HG03060 (cell line): ENCODE measurements at regions not wholly inside any gene's neighbourhood (a gene's known extent, or its start where the extent isn't known, plus 50 kb on each side); places are given as distances from the start of the nearest gene placed in this dataset.

Experiments
- ATAC-seq: cut with Tn5 transposase; IDR thresholded peaks from one replicate; pipeline ENCODE4 v1.9.1; 2021; ENCODE audit warnings: low read depth, moderate number of reproducible peaks; ENCODE audit not compliant: unreplicated experiment

- ATAC-seq: no peak
Measured at GRCh38 chr15:93515256-93516051, 426.4 kb upstream of the RGMA start.

DNA sequence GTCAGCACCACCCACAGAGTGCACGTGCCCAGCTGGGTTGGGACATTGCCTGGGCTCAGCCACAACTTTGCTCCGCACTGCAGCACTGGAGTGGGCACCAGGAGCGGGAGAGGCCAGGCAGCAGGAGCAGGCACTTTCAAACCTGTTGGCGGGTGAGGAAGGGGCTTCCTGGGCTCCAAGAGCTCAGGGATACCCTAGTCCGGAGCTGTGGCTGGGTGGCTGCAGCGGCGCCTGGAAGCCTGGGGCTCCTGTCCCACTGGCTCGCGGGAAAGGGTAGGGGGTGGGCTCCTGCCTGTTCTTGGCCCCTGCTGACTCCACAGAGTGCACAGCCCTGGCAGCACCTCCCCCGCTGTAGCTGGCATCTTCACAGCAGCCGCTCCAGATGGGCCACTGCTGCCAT, 417.6 kb upstream of the RGMA start:
- ATAC-seq: no peak

DNA sequence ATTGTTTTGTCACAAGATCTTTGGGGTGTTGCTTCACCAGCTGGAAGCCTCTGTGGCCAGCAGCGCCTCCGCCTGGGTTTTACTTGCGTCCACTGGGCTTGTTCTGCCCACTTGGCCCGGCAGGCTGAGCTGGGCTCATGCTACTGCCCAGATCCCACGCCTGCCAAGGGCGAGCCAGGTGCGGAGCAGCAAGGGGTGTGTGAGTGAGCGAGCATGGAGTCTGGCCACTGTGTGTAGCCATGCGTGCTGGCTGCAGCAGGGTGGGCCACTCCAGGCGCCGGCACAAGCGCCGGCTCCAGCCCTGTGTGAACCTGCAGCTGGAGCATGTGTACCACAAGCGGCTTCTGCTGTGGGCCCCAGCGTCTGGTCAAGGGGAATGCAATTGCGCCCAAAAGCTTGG, 416.5 kb upstream of the RGMA start:
- no peak for ATAC-seq

DNA sequence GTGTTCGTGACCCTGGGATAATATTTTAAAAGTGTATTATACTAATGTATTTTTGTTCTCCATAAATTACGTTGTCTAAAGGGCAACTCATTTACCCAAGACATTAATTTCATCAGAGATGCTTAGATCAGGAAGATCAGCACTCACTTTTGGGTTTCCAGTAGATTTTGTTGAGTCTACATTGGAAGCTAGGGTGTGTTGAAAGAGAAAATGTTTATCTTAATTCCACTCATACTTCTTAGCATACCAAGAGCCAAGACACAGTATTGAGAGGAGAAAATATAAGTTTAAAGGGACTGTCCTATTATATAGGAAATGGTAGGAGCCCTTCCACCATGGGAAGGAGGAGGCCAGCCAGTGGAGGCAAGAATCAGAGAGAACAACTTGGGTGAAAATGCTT, 412.9 kb upstream of the RGMA start:
- ATAC-seq: no peak

GRCh38 chr15:93500155-93500554, 411.1 kb upstream of the RGMA start:
- no peak for ATAC-seq

DNA sequence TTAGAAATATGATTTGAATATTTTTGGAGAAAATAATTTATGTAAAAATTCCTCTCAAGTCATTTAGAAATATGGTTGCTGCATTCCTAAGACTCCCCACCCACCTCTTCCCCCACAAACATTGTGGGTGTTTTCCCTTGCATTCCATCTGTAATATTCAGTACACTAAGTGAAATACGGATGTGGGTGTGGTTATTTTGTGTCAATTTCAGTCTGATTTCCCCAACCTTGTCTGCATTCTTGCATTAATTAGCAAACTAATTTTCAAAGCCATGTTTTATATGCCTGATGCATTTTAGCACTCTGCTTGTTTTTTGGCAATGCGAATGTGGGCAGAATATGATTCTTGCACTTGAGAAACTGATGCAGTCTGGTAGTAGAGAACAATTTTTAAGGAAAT, 408.3 kb upstream of the RGMA start:
- ATAC-seq: no peak

DNA sequence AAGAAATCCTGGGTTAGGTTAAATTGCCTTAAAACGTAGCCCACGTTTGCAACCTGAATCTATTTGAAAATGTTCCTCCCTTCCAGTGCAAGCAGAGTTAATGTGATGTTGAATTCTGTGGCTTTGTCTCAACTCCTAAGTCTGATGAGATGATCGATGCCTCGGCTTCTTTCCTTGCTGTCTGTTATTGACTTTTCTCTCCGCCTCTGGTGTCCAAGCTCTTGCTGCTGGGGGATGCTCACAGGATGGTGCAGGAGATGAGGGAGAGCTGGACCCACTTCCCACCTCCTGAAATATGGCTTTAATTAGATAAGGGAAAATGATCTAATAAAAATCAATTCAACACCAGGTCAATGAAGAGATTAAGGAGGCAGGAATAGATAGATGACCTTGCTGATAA, 407.9 kb upstream of the RGMA start:
- no peak for ATAC-seq

- no peak for ATAC-seq
Measured at GRCh38 chr15:93495799-93496637, 407.0 kb upstream of the RGMA start.

DNA sequence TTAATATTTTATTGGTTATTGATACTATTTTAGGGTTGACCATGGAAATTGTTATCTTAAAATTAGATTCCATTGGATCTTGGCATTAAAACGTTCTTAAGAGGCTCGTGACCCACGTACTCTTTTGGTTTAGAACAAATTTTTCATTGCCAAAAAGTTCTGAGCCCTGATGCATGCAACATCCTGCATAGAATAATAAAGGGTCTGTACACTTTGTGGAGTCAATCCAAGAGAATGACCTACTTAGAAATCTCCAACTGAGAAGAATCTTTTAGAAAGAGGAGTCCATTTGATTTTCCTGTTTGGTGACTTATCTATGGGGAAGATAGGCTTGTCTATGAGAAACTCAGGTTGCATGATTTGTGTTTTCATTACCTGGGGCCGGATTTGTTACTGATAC, 404.2 kb upstream of the RGMA start:
- no peak for ATAC-seq

DNA sequence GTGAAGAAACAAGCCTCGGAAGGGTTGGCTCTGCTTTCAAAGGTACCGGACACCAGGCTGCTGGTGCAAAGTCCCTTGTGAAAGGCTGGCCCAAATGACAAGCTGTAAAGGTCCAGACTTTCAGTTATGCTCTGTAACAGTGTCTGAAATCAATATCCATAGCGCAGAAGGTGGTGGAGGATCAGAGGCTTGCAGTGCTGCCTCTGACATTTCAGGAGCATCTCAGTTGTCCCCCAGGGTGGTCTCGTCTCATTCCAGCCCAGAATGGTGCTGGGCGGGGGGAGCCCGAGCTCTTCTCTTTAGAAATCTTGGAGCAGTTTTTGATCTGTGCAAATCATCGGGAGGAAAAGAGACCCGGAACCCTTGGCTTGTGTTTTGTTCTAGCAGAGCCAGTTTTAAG, 402.3 kb upstream of the RGMA start:
- ATAC-seq: no peak

GRCh38 chr15:93488296-93488713, 399.3 kb upstream of the RGMA start:
- no peak for ATAC-seq

DNA sequence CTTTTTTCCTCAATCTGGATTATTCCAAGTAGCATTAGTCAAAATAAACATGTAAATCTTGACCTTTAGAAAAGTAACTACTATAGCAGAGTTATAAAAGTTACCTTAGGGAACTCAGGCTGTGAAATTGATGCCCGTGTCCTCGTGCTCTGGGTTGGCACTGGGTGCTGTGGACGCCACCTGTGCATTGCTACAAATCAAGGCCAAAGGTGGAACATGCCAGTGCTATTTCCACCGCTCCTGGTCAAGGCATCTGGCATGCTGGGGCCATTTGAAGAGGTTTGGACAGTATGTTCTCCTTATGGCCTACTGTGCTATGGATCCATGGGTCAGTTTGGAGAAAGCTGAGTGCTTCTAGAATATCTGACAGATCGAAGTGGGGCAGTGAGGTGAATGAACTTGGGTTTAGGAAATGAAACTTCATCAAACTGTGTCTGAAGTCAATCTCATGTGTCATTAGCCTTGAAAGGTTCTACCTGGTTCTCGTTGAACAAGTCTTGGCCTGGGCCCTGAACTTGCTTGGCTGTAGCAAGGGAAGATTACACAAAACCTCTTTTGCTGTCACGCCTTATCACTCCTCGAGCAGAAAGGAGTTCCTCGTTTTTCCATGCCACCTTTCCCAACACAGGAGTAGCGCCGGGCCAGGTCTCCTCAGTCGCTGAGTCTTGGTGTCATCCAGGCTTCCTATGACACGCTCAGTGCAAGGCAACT, 397.6 kb upstream of the RGMA start:
- no peak for ATAC-seq

- no peak for ATAC-seq
Measured at GRCh38 chr15:93485438-93486327, 396.7 kb upstream of the RGMA start.

- ATAC-seq: no peak
Measured at GRCh38 chr15:93483923-93484322, 394.9 kb upstream of the RGMA start.

DNA sequence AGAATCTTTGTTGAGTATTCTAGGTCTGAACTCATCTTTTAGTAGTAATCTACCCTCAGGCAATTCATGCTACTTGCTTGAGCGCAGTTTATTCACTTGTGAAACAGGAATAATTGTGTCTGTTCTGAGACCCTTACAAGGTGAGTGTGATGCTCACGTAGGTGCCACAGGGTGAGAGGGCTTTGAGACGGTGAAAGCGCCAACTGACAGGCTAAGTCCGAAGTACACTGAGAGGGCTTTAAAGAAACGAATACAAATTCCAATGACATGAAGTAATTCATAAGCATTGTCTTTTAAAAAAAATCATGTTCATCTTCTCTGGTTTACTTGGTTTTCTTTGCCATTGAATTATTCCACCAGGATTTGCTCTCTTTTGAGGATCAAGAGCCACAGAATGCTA, 393.7 kb upstream of the RGMA start:
- ATAC-seq: no peak

- ATAC-seq: no peak
Measured at GRCh38 chr15:93479715-93480114, 390.7 kb upstream of the RGMA start.

GRCh38 chr15:93478947-93479346, 389.9 kb upstream of the RGMA start:
- no peak for ATAC-seq

DNA sequence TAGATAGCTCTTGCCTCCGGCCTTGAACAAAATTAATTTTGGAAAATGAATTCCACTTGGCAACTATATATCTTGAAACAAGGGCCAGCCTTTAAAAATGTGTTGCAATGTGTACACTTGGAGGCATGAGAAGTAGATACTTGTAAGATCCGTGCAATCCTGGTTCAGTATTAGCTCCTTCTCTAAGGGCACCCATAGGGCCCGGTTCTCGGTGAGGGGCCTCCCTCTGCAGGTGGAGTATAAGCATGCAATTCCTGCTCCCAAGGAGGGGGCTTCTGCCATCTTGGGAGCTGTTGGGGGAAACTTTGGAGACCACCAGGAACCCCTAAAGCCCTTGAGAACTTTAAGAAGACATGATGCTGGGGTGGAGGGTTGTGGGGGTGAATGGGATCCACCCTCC, 388.7 kb upstream of the RGMA start:
- no peak for ATAC-seq

DNA sequence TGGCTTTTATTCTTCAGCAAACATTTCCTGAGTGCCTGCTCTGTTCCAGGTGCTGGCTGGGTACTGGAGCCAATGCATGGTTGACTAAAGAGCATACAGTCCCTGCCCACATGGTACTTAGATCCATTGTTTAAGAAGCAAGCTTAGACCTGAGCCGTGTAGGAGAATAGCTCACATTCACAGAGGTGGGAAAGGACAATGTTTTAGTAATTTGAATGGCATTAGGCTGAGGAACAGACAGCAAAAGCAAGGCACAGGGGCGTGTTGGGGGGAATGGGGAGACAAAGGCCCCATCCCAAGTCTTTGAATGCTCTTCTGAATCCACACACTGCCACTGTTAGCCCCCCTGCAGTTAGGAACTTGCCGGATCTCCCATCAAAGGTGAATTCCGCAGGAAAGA, 388.2 kb upstream of the RGMA start:
- ATAC-seq: no peak

DNA sequence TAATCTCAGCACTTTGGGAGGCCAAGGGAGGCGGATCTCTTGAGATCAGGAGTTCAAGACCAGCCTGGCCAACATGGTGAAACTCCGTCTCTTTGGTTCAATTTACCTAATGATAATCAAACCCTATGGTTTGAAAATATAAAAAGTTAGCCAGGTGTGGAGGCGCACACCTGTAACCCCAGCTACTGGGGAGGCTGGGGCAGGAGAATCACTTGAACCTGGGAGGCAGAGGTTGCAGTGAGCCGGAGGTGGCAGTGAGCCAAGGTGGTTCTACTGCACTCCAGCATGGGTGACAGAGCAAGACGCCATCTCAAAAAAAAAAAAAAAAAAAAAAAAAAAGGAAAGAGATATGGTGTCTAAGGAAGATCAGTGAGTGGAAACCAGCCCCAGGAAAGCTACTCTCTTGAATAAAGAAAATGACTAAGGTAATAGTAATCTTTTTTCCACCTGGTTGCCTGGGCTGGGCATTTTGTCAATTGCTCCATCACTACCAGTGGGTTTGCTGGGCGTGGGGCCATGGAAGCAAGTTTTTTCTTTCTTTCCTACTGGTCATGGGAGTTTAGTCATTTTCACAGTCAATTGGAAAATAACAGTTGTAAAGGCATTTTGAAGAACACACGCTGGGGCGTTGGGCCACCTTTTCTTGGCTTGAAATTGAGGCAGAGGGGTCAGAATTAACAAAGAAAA, 387.6 kb upstream of the RGMA start:
- ATAC-seq: no peak
